ENCODE measurements at regions not wholly inside any gene's neighbourhood (a gene's known extent, or its start where the extent isn't known, plus 50 kb on each side); places are given as distances from the start of the nearest gene placed in this dataset.

DNA sequence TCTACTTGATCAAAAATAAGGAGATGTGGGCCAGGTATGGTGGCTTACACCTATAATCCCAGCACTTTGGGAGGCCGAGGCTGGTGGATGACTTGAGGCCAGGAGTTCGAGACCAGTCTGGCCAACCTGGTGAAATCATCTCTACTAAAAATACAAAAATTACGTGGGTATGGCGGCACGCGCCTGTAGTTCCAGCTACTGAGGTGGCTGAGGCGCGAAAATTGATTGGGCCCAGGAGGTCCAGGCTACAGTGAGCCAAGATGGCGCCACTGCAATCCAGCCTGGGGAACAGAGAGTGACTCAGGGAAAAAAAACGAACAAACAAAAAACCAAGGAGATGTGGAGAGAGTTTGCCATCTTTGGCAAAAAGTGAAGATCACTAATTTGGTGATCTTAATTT, 65.3 kb downstream of the BMP2 start (continued):
- TF ChIP-seq, protein P1, sequence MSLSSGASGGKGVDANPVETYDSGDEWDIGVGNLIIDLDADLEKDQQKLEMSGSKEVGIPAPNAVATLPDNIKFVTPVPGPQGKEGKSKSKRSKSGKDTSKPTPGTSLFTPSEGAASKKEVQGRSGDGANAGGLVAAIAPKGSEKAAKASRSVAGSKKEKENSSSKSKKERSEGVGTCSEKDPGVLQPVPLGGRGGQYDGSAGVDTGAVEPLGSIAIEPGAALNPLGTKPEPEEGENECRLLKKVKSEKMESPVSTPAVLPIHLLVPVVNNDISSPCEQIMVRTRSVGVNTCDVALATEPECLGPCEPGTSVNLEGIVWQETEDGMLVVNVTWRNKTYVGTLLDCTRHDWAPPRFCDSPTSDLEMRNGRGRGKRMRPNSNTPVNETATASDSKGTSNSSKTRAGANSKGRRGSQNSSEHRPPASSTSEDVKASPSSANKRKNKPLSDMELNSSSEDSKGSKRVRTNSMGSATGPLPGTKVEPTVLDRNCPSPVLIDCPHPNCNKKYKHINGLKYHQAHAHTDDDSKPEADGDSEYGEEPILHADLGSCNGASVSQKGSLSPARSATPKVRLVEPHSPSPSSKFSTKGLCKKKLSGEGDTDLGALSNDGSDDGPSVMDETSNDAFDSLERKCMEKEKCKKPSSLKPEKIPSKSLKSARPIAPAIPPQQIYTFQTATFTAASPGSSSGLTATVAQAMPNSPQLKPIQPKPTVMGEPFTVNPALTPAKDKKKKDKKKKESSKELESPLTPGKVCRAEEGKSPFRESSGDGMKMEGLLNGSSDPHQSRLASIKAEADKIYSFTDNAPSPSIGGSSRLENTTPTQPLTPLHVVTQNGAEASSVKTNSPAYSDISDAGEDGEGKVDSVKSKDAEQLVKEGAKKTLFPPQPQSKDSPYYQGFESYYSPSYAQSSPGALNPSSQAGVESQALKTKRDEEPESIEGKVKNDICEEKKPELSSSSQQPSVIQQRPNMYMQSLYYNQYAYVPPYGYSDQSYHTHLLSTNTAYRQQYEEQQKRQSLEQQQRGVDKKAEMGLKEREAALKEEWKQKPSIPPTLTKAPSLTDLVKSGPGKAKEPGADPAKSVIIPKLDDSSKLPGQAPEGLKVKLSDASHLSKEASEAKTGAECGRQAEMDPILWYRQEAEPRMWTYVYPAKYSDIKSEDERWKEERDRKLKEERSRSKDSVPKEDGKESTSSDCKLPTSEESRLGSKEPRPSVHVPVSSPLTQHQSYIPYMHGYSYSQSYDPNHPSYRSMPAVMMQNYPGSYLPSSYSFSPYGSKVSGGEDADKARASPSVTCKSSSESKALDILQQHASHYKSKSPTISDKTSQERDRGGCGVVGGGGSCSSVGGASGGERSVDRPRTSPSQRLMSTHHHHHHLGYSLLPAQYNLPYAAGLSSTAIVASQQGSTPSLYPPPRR (CRISPR knock-in tag; IDR thresholded peaks at IDR 0.05; ENCODE audit: borderline replicate concordance): no peak
- TF ChIP-seq RNF2 (conservative IDR thresholded peaks at IDR 0.05; ENCODE audit: low read depth): no peak
- no peak for TF ChIP-seq ZNF850 (CRISPR knock-in tag; conservative IDR thresholded peaks at IDR 0.05)
- TF ChIP-seq NR2F1 (CRISPR knock-in tag; IDR thresholded peaks at IDR 0.05): no peak
- TF ChIP-seq, protein P2, sequence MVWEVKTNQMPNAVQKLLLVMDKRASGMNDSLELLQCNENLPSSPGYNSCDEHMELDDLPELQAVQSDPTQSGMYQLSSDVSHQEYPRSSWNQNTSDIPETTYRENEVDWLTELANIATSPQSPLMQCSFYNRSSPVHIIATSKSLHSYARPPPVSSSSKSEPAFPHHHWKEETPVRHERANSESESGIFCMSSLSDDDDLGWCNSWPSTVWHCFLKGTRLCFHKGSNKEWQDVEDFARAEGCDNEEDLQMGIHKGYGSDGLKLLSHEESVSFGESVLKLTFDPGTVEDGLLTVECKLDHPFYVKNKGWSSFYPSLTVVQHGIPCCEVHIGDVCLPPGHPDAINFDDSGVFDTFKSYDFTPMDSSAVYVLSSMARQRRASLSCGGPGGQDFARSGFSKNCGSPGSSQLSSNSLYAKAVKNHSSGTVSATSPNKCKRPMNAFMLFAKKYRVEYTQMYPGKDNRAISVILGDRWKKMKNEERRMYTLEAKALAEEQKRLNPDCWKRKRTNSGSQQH (CRISPR knock-in tag; IDR thresholded peaks at IDR 0.05; ENCODE audit: low read depth): no peak

DNA sequence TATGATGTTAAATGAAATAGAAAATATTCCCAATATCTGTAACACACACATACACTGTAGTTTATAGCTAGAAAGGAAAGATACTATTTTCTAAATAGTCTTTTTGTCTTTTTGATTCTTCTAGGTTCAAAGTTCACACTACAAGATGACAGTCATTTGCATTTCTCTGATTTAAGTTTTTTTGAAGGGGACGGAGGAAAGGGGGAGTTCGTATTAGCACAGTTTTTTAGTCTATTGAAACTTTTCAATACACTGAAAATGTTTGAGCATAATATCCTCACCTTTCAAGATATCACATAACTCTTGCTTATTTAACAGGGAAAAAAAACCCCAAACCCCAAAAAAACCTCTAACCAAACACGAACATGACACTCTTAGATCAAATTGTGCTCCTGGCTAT, 68.1 kb downstream of the BMP2 start:
- H3K27ac ChIP-seq (ENCODE audit: extremely low read length, insufficient read depth, low read length): no peak overlapping the region
- CTCF ChIA-PET (ENCODE audit: low intra/inter-chr PET ratio, low total read pairs): no interaction called here
- H3K4me1 ChIP-seq (ENCODE audit: insufficient read depth, low read length): no peaks in the 10 kb centered on the region
- H2AFZ ChIP-seq (ENCODE audit: low read length): no peak overlapping the region
- no peaks in the 10 kb centered on the region for H4K20me1 ChIP-seq (ENCODE audit: insufficient read depth, low read length)
- no TSS peak for BruUV-seq (replicated peaks)
- no peaks in the 10 kb centered on the region for H3K27me3 ChIP-seq (ENCODE audit: control insufficient read depth in 1 of 2, insufficient read depth in 2 of 2, low read length in 2 of 2)
- ATAC-seq: no peak
- H3K36me3 ChIP-seq (replicated peaks in 1 of 2; ENCODE audit: control insufficient read depth in 1 of 2, insufficient read depth in 2 of 2, low read length in 2 of 2): no peaks in the 10 kb centered on the region
- no peak overlapping the region for H3K4me2 ChIP-seq (ENCODE audit: low read depth, low read length)
- DNase-seq (ENCODE audit: low spot score): no peak
- in situ Hi-C loops (cut with HindIII; ENCODE audit: extremely low pct_ligation_motif_present, low pct_unique_long_range_greater_than_20kb): loop anchor here (10.0 kb wide), 1 partner anchor 1019 kb away; no protein-coding TSS in a partner anchor
- no peaks in the 10 kb centered on the region for H3K79me2 ChIP-seq (ENCODE audit: insufficient read depth, low read length)
- H3K9ac ChIP-seq (ENCODE audit: insufficient read depth, low read depth, low read length): no peak overlapping the region
- no peaks in the 10 kb centered on the region for H3K9me3 ChIP-seq (ENCODE audit: low read length)
- no peak for FAIRE-seq
- intact Hi-C loops (cut with micrococcal nuclease; ENCODE audit: unreplicated experiment): no loop called here
- no peak overlapping the region for H3K4me3 ChIP-seq (replicated peaks in 1 of 3; ENCODE audit: insufficient read depth in 1 of 3, low read depth in 2 of 3, low read length in 3 of 3)
- POLR2A ChIA-PET: no interaction called here
- WGBS (ENCODE audit: low lambda C conversion rate): 16% methylated on average over 3 of the region's 3 CpGs
- TF ChIP-seq ATF7-NPFF (CRISPR knock-in tag; IDR thresholded peaks at IDR 0.05; ENCODE audit: low read depth) (no peak), ZNF34 (CRISPR knock-in tag; IDR thresholded peaks at IDR 0.05; ENCODE audit: borderline replicate concordance) (no peak), ZFP62 (CRISPR knock-in tag; IDR thresholded peaks at IDR 0.05) (no peak), SATB2 (CRISPR knock-in tag; IDR thresholded peaks at IDR 0.05) (no peak)
- TF ChIP-seq, protein P3, sequence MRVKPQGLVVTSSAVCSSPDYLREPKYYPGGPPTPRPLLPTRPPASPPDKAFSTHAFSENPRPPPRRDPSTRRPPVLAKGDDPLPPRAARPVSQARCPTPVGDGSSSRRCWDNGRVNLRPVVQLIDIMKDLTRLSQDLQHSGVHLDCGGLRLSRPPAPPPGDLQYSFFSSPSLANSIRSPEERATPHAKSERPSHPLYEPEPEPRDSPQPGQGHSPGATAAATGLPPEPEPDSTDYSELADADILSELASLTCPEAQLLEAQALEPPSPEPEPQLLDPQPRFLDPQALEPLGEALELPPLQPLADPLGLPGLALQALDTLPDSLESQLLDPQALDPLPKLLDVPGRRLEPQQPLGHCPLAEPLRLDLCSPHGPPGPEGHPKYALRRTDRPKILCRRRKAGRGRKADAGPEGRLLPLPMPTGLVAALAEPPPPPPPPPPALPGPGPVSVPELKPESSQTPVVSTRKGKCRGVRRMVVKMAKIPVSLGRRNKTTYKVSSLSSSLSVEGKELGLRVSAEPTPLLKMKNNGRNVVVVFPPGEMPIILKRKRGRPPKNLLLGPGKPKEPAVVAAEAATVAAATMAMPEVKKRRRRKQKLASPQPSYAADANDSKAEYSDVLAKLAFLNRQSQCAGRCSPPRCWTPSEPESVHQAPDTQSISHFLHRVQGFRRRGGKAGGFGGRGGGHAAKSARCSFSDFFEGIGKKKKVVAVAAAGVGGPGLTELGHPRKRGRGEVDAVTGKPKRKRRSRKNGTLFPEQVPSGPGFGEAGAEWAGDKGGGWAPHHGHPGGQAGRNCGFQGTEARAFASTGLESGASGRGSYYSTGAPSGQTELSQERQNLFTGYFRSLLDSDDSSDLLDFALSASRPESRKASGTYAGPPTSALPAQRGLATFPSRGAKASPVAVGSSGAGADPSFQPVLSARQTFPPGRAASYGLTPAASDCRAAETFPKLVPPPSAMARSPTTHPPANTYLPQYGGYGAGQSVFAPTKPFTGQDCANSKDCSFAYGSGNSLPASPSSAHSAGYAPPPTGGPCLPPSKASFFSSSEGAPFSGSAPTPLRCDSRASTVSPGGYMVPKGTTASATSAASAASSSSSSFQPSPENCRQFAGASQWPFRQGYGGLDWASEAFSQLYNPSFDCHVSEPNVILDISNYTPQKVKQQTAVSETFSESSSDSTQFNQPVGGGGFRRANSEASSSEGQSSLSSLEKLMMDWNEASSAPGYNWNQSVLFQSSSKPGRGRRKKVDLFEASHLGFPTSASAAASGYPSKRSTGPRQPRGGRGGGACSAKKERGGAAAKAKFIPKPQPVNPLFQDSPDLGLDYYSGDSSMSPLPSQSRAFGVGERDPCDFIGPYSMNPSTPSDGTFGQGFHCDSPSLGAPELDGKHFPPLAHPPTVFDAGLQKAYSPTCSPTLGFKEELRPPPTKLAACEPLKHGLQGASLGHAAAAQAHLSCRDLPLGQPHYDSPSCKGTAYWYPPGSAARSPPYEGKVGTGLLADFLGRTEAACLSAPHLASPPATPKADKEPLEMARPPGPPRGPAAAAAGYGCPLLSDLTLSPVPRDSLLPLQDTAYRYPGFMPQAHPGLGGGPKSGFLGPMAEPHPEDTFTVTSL (CRISPR knock-in tag; IDR thresholded peaks at IDR 0.05; ENCODE audit: borderline replicate concordance): no peak
- TF ChIP-seq, protein P4, sequence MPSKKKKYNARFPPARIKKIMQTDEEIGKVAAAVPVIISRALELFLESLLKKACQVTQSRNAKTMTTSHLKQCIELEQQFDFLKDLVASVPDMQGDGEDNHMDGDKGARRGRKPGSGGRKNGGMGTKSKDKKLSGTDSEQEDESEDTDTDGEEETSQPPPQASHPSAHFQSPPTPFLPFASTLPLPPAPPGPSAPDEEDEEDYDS (CRISPR knock-in tag; IDR thresholded peaks at IDR 0.05): no peak
